H1 (cell line): ENCODE measurements at regions not wholly inside any gene's neighbourhood (a gene's known extent, or its start where the extent isn't known, plus 50 kb on each side); places are given as distances from the start of the nearest gene placed in this dataset.

Source experiments
- CTCF ChIA-PET: fragments of 300-600 bp; sonication (Branson Sonifier 250); formaldehyde crosslinking; loops from one replicate; lab custom pipeline; 2021; ENCODE audit not compliant: partially characterized antibody; lab: Charles Lee
- POLR2A ChIA-PET: fragments of 300-600 bp; sonication (Branson Sonifier 250); formaldehyde crosslinking; loops from one replicate; lab custom pipeline; 2021; ENCODE audit warnings: inconsistent platforms; ENCODE audit not compliant: partially characterized antibody; lab: Charles Lee
- DNase-seq, 2 experiments: peaks; one replicate each; pipeline versions ENCODE4 v3.0.0 to v3.0.0-alpha.2; 2010 to 2022; ENCODE audit warnings: low spot score in 2 of 2, low read depth in 1 of 2, mixed read lengths in 1 of 2
- FAIRE-seq: peaks from 2 replicates; lab custom pipeline; 2011; peaks lifted over from hg19 to GRCh38; lab: Jason Lieb, UNC
- H2AFZ ChIP-seq: 2 replicates; pipeline ENCODE4 v1.8.1; 2012; ENCODE audit warnings: low read length, inconsistent platforms
- H2AK5ac ChIP-seq: 2 replicates; pipeline ENCODE4 v1.6.1; 2013; ENCODE audit warnings: low read depth, low read length
- H2BK120ac ChIP-seq: replicated peaks from 2 replicates; pipeline ENCODE3; 2013; ENCODE audit warnings: low read depth, low read length, inconsistent platforms
- H2BK12ac ChIP-seq: 2 replicates; pipeline ENCODE4 v1.6.1; 2013; ENCODE audit warnings: low read depth, low read length
- H2BK15ac ChIP-seq: 2 replicates; pipeline ENCODE4 v1.6.1; 2013; ENCODE audit warnings: low read length
- H2BK20ac ChIP-seq: 2 replicates; pipeline ENCODE4 v1.6.1; 2013; ENCODE audit warnings: low read length
- H2BK5ac ChIP-seq: 2 replicates; pipeline ENCODE4 v1.6.1; 2013; ENCODE audit warnings: low read depth, low read length
- H3K14ac ChIP-seq: 2 replicates; pipeline ENCODE4 v1.6.1; 2013; ENCODE audit warnings: inconsistent platforms; ENCODE audit not compliant: insufficient read length
- H3K18ac ChIP-seq: 2 replicates; pipeline ENCODE4 v1.6.1; 2013; ENCODE audit warnings: low read length; ENCODE audit errors: extremely low read depth
- H3K23ac ChIP-seq: 2 replicates; pipeline ENCODE4 v1.6.1; 2013; ENCODE audit warnings: inconsistent platforms; ENCODE audit not compliant: insufficient read length
- H3K23me2 ChIP-seq: 2 replicates; pipeline ENCODE4 v1.6.1; 2013; ENCODE audit warnings: low read depth, low read length
- H3K27ac ChIP-seq: 2 replicates; pipeline ENCODE4 v1.6.1; 2011; ENCODE audit warnings: low read depth, low read length, inconsistent platforms
- H3K27me3 ChIP-seq, 4 experiments: replicated peaks in 1 of 4; 1 replicate in 1 of 4; 2 replicates in 3 of 4; pipeline versions ENCODE4 v1.6.1 to v1.8.1; 2011 to 2013; ENCODE audit warnings: low read length in 3 of 4, mild to moderate bottlenecking in 3 of 4, inconsistent platforms in 2 of 4, mixed read lengths in 2 of 4, moderate library complexity in 1 of 4; ENCODE audit not compliant: control insufficient read depth in 3 of 4, insufficient read depth in 3 of 4; ENCODE audit errors: extremely low read depth in 1 of 4
- H3K36me3 ChIP-seq, 4 experiments: 2 replicates each; pipeline versions ENCODE4 v1.6.1 to v1.8.1; 2011 to 2013; ENCODE audit warnings: mild to moderate bottlenecking in 4 of 4, low read length in 3 of 4, moderate library complexity in 2 of 4, control low read depth in 1 of 4, inconsistent platforms in 1 of 4; ENCODE audit not compliant: insufficient read depth in 4 of 4, control insufficient read depth in 2 of 4
- H3K4ac ChIP-seq: replicated peaks from 2 replicates; pipeline ENCODE3; 2013; ENCODE audit warnings: low read length, low read depth, mixed read lengths, inconsistent platforms; ENCODE audit not compliant: insufficient read length
- H3K4me1 ChIP-seq, 4 experiments: replicated peaks in 1 of 4; 1 replicate in 1 of 4; 2 replicates in 3 of 4; pipeline versions ENCODE4 v1.6.1 to v1.8.1; 2011 to 2013; ENCODE audit warnings: low read length in 3 of 4, inconsistent platforms in 2 of 4, mixed read lengths in 1 of 4; ENCODE audit not compliant: insufficient read depth in 4 of 4, control insufficient read depth in 3 of 4
- H3K4me2 ChIP-seq, 2 experiments: 2 replicates each; pipeline versions ENCODE4 v1.6.1 to v1.8.1; 2011 to 2013; ENCODE audit warnings: low read depth in 2 of 2, low read length in 2 of 2, control low read depth in 1 of 2, inconsistent platforms in 1 of 2, mild to moderate bottlenecking in 1 of 2; ENCODE audit not compliant: insufficient read depth in 1 of 2
- H3K4me3 ChIP-seq, 4 experiments: fragments of 200-600, 300-600 bp in 1 of 4; sonication (generic), shearing (Covaris generic), sonication (Bioruptor Twin) in 1 of 4; 2 replicates each; pipeline versions ENCODE4 v1.5.1 to v1.8.1; 2011 to 2016; ENCODE audit warnings: low read length in 4 of 4, low read depth in 3 of 4, control low read depth in 2 of 4, inconsistent platforms in 2 of 4, mild to moderate bottlenecking in 2 of 4, mixed read lengths in 1 of 4, moderate library complexity in 1 of 4; ENCODE audit not compliant: insufficient read depth in 2 of 4; ENCODE audit errors: extremely low read depth in 1 of 4
- H3K56ac ChIP-seq: replicated peaks from 2 replicates; pipeline ENCODE3; 2013; ENCODE audit warnings: low read depth, mild to moderate bottlenecking, mixed read lengths, low read length, inconsistent platforms; ENCODE audit not compliant: insufficient read length
- H3K79me1 ChIP-seq: 2 replicates; pipeline ENCODE4 v1.6.1; 2013; ENCODE audit warnings: low read depth, low read length, control low read depth
- H3K79me2 ChIP-seq, 2 experiments: 2 replicates each; pipeline versions ENCODE4 v1.6.1 to v1.8.1; 2012 to 2013; ENCODE audit warnings: low read length in 2 of 2, mild to moderate bottlenecking in 2 of 2, inconsistent platforms in 1 of 2; ENCODE audit not compliant: insufficient read depth in 2 of 2, control insufficient read depth in 1 of 2
- H3K9ac ChIP-seq, 4 experiments: replicated peaks in 1 of 4; 1 replicate in 1 of 4; 2 replicates in 3 of 4; pipeline versions ENCODE4 v1.6.1 to v1.8.1; 2011 to 2013; ENCODE audit warnings: low read depth in 3 of 4, low read length in 3 of 4, control low read depth in 2 of 4, mild to moderate bottlenecking in 2 of 4, moderate library complexity in 2 of 4, inconsistent platforms in 1 of 4; ENCODE audit errors: extremely low read depth in 1 of 4
- H3K9me3 ChIP-seq, 2 experiments: 2 replicates each; pipeline versions ENCODE4 v1.6.1 to v1.8.1; 2012 to 2013; ENCODE audit warnings: mild to moderate bottlenecking in 2 of 2, moderate library complexity in 2 of 2, control low read depth in 1 of 2, inconsistent platforms in 1 of 2, low read depth in 1 of 2, low read length in 1 of 2, mixed read lengths in 1 of 2; ENCODE audit not compliant: insufficient read depth in 2 of 2
- H4K20me1 ChIP-seq, 2 experiments: replicated peaks in 1 of 2; 2 replicates each; pipeline versions ENCODE3 to v1.8.1; 2011 to 2013; ENCODE audit warnings: inconsistent platforms in 2 of 2, low read length in 2 of 2, mild to moderate bottlenecking in 1 of 2; ENCODE audit not compliant: insufficient read depth in 2 of 2, control insufficient read depth in 1 of 2
- H4K5ac ChIP-seq: 2 replicates; pipeline ENCODE4 v1.6.1; 2013; ENCODE audit warnings: low read length, low read depth, mixed read lengths, inconsistent platforms; ENCODE audit not compliant: insufficient read length
- H4K8ac ChIP-seq: 2 replicates; pipeline ENCODE4 v1.8.0; 2013; ENCODE audit warnings: mild to moderate bottlenecking, moderate library complexity, low read length, inconsistent platforms; ENCODE audit not compliant: insufficient read depth; ENCODE audit errors: extremely low read depth
- H4K91ac ChIP-seq: replicated peaks from 2 replicates; pipeline ENCODE3; 2013; ENCODE audit warnings: low read length, mixed read lengths, inconsistent platforms; ENCODE audit not compliant: insufficient read length
- CBX8 ChIP-seq: fragments of 300-800, 300-1000 bp; sonication (generic); IDR thresholded peaks from 2 replicates; pipeline ENCODE4 v1.7.1; 2016; ENCODE audit warnings: low read depth, low read length, borderline replicate concordance
- NANOG ChIP-seq: IDR thresholded peaks from 2 replicates; pipeline ENCODE4 v1.6.1; 2011; ENCODE audit warnings: low read length, low read depth, mild to moderate bottlenecking, inconsistent platforms; ENCODE audit not compliant: insufficient read depth, poor library complexity, severe bottlenecking
- SIX5 ChIP-seq: IDR thresholded peaks from 2 replicates; pipeline ENCODE4 v1.6.1; 2011; ENCODE audit warnings: mild to moderate bottlenecking, low read depth, low read length
- SRF ChIP-seq: IDR thresholded peaks from 2 replicates; pipeline ENCODE4 v1.6.1; 2011; ENCODE audit warnings: mild to moderate bottlenecking, low read depth, low read length, moderate library complexity
- TBP ChIP-seq: IDR thresholded peaks from 2 replicates; pipeline ENCODE4 v1.6.1; 2011; ENCODE audit warnings: low read depth, low read length, improper control_type of control experiment
- TCF12 ChIP-seq: IDR thresholded peaks from 2 replicates; pipeline ENCODE4 v1.6.1; 2011; ENCODE audit warnings: low read depth, mild to moderate bottlenecking, low read length
- USF2 ChIP-seq: IDR thresholded peaks from 2 replicates; pipeline ENCODE4 v1.6.1; 2011; ENCODE audit warnings: low read length, improper control_type of control experiment
- ZNF274 ChIP-seq: IDR thresholded peaks from 2 replicates; pipeline ENCODE4 v1.7.0; 2012; ENCODE audit warnings: low read length, borderline replicate concordance; ENCODE audit errors: extremely low read depth
- WGBS, 2 experiments: shearing (Covaris generic) in 1 of 2; methylation state at CpG; one replicate each; pipeline versions ENCODE4 v1.1.6 to v1.1.7; 2013 to 2015; ENCODE audit warnings: low lambda C conversion rate in 2 of 2, mixed read lengths in 2 of 2, inconsistent platforms in 1 of 2, low coverage in 1 of 2, missing lambda C conversion rate in 1 of 2; ENCODE audit not compliant: insufficient replicate concordance in 2 of 2, insufficient coverage in 1 of 2, insufficient read length in 1 of 2; ENCODE audit errors: extremely low coverage in 1 of 2, missing lambda C conversion rate in 1 of 2; 5-methylcytosine and 5-hydroxymethylcytosine counted together

GRCh38 chr2:120953066-120953756, 217.5 kb downstream of the GLI2 start:
- no peak overlapping the region for H3K4ac ChIP-seq
- no peak overlapping the region for H2BK20ac ChIP-seq
- H3K27ac ChIP-seq: no peak overlapping the region
- ChIA-PET CTCF (interaction anchor here (0.9 to 2.4 kb wide), 18 partner anchors 10 to 257 kb away, joined by 3 to 8 read pairs (median 4); no protein-coding TSS in a partner anchor), POLR2A (interaction anchor here (1.1 kb wide), 1 partner anchor 22 kb away, joined by 4 read pairs; no protein-coding TSS in a partner anchor)
- no peaks in the 10 kb centered on the region for H3K79me2 ChIP-seq
- H3K9me3 ChIP-seq: no peaks in the 10 kb centered on the region
- H3K27me3 ChIP-seq: no peaks in the 10 kb centered on the region
- no peak overlapping the region for H3K18ac ChIP-seq
- H4K20me1 ChIP-seq: peaks cover 10 to 25% of the 10 kb centered on the region in 2 experiments
- no peak overlapping the region for H2BK15ac ChIP-seq
- no peak overlapping the region for H2AFZ ChIP-seq
- H3K23ac ChIP-seq: no peak overlapping the region
- peaks cover 7% of the 10 kb centered on the region for H3K79me1 ChIP-seq
- TF ChIP-seq SIX5 (no peak), NANOG (no peak), ZNF274 (no peak), TBP (no peak), TCF12 (no peak), SRF (no peak), USF2 (no peak), CBX8 (no peak)
- no peak overlapping the region for H2BK120ac ChIP-seq
- no peak overlapping the region for H3K4me2 ChIP-seq
- DNase-seq (no peak), FAIRE-seq (no peak)
- H2BK5ac ChIP-seq: no peak overlapping the region
- WGBS, 2 experiments: 85% methylated on average over 7 of the region's 7 CpGs; no CpG with 5 or more reads in 1 of the 2 experiments
- no peaks in the 10 kb centered on the region for H3K23me2 ChIP-seq
- no peaks in the 10 kb centered on the region; a peak in 1 of 7 replicates for H3K4me1 ChIP-seq
- no peak overlapping the region for H3K14ac ChIP-seq
- H2BK12ac ChIP-seq: no peak overlapping the region
- H4K5ac ChIP-seq: no peak overlapping the region
- no peak overlapping the region for H4K91ac ChIP-seq
- no peak overlapping the region for H2AK5ac ChIP-seq
- H3K9ac ChIP-seq: no peak overlapping the region
- H3K4me3 ChIP-seq: no peak overlapping the region
- no peak overlapping the region for H3K56ac ChIP-seq
- no peak overlapping the region for H4K8ac ChIP-seq
- peaks cover 0 to 3% (median 0%) of the 10 kb centered on the region in 4 experiments; a peak in 2 of 8 replicates for H3K36me3 ChIP-seq
